SU-DHL-6 (cell line): ENCODE measurements at regions not wholly inside any gene's neighbourhood (a gene's known extent, or its start where the extent isn't known, plus 50 kb on each side); places are given as distances from the start of the nearest gene placed in this dataset.

Experiments used
- CTCF ChIP-seq: fragments of 200-600 bp; sonication (generic); IDR thresholded peaks from one replicate; pipeline ENCODE4 v1.5.1; 2017; ENCODE audit warnings: antibody characterized with exemption, mild to moderate bottlenecking, low read length, moderate library complexity; ENCODE audit not compliant: insufficient read depth, poor library complexity, severe bottlenecking
- EZH2phosphoT487 ChIP-seq: fragments of 200-600 bp; sonication (generic), shearing (Covaris generic); conservative IDR thresholded peaks from 2 replicates; pipeline ENCODE4 v1.6.1; 2018; ENCODE audit warnings: mild to moderate bottlenecking, antibody characterized with exemption, low read length, moderate library complexity, mixed read lengths

GRCh38 chr2:144801325-144801724 lies 281.4 kb upstream of the ZEB2 start:
- TF ChIP-seq CTCF: no peak
- TF ChIP-seq EZH2phosphoT487: no peak
